Naive thymus-derived CD8-positive, alpha-beta T cell (primary cell): ENCODE measurements at regions not wholly inside any gene's neighbourhood (a gene's known extent, or its start where the extent isn't known, plus 50 kb on each side); places are given as distances from the start of the nearest gene placed in this dataset.

Experiments used
- ATAC-seq, 2 donors: fragments of 150-1000 bp; cut with Tn5 transposase in 1 of 2; sonication (Bioruptor Pico), chemical (Tn5 transposase) in 1 of 2; 1 replicate in 1 of 2; 2 replicates in 1 of 2; pipeline ENCODE4 v1.10.0; 2021; ENCODE audit warnings: mild to moderate bottlenecking in 2 of 2, moderate library complexity in 2 of 2
- POLR2A ChIA-PET: fragments of 350-600 bp; sonication (Branson Sonifier 250); formaldehyde crosslinking; loops from one replicate; lab custom pipeline; 2021; ENCODE audit warnings: antibody characterized with exemption; lab: Charles Lee
- DNase-seq, 10 donors: peaks; one replicate each; pipeline versions ENCODE4 v3.0.0 to v3.0.0-alpha.2; 2020 to 2022
- H3K27ac Mint-ChIP-seq, 10 donors: one replicate each; pipeline ENCODE4 v1.8.0; 2020 to 2022; ENCODE audit warnings: mild to moderate bottlenecking in 10 of 10, mixed read lengths in 10 of 10, moderate library complexity in 4 of 10, inconsistent platforms in 1 of 10
- H3K27me3 Mint-ChIP-seq, 5 donors: one replicate each; pipeline ENCODE4 v1.8.0; 2021 to 2022; ENCODE audit warnings: mixed read lengths in 5 of 5
- H3K36me3 Mint-ChIP-seq, 3 donors: one replicate each; pipeline ENCODE4 v1.8.0; 2020 to 2022; ENCODE audit warnings: mixed read lengths in 3 of 3, mild to moderate bottlenecking in 2 of 3, inconsistent platforms in 1 of 3
- H3K4me1 Mint-ChIP-seq, 4 donors: one replicate each; pipeline ENCODE4 v1.8.0; 2021 to 2022; ENCODE audit warnings: mixed read lengths in 4 of 4
- H3K4me3 Mint-ChIP-seq, 10 donors: one replicate each; pipeline ENCODE4 v1.8.0; 2020 to 2022; ENCODE audit warnings: mild to moderate bottlenecking in 10 of 10, mixed read lengths in 10 of 10, moderate library complexity in 6 of 10, inconsistent platforms in 1 of 10
- H3K9me3 Mint-ChIP-seq, 9 donors: one replicate each; pipeline ENCODE4 v1.8.0; 2020 to 2022; ENCODE audit warnings: mixed read lengths in 9 of 9, mild to moderate bottlenecking in 3 of 9, inconsistent platforms in 1 of 9, moderate library complexity in 1 of 9

- Mint-ChIP-seq H3K4me3 (no peak overlapping the region), H3K9me3 (peaks cover 0 to 7% (median 0%) of the 10 kb centered on the region in 9 donors), H3K27ac (no peak overlapping the region), H3K27me3 (peaks cover 0 to 11% (median 2%) of the 10 kb centered on the region in 5 donors), H3K4me1 (peaks cover 0 to 3% (median 0%) of the 10 kb centered on the region in 4 donors), H3K36me3 (no peaks in the 10 kb centered on the region)
- POLR2A ChIA-PET: no interaction called here
- DNase-seq (no peak), ATAC-seq (no peak)
Observed at GRCh38 chr4:155523358-155523757, 143.3 kb upstream of the GUCY1A1 start.

GRCh38 chr4:155522201-155522600, 144.4 kb upstream of the GUCY1A1 start:
- Mint-ChIP-seq H3K36me3 (no peaks in the 10 kb centered on the region), H3K4me1 (peaks cover 0 to 3% (median 0%) of the 10 kb centered on the region in 4 donors)

GRCh38 chr4:155521382-155521781, 144.6 kb upstream of the MAP9 start:
- no peak for ATAC-seq
- H3K27me3 Mint-ChIP-seq: peaks cover 0 to 9% (median 6%) of the 10 kb centered on the region in 5 donors
- POLR2A ChIA-PET: no interaction called here
- peaks cover 0 to under 1% (median 0%) of the 10 kb centered on the region in 4 donors for H3K4me1 Mint-ChIP-seq
- H3K36me3 Mint-ChIP-seq: no peaks in the 10 kb centered on the region
- H3K4me3 Mint-ChIP-seq: no peak overlapping the region
- H3K27ac Mint-ChIP-seq: no peak overlapping the region
- peaks cover 0 to 7% (median 0%) of the 10 kb centered on the region in 9 donors for H3K9me3 Mint-ChIP-seq
- DNase-seq: no peak

More at GRCh38 chr4:155522201-155522600, 144.4 kb upstream of the GUCY1A1 start:
- DNase-seq: no peak
- Mint-ChIP-seq H3K27ac (no peak overlapping the region), H3K4me3 (no peak overlapping the region), H3K9me3 (peaks cover 0 to 7% (median 0%) of the 10 kb centered on the region in 9 donors), H3K27me3 (peaks cover 0 to 9% (median 4%) of the 10 kb centered on the region in 5 donors)
- no peak for ATAC-seq
- POLR2A ChIA-PET: no interaction called here

- Mint-ChIP-seq H3K4me3 (no peak overlapping the region), H3K27ac (no peak overlapping the region), H3K9me3 (peaks cover 0 to 2% (median 0%) of the 10 kb centered on the region in 9 donors), H3K4me1 (no peaks in the 10 kb centered on the region), H3K27me3 (peaks cover 0 to 9% (median 5%) of the 10 kb centered on the region in 5 donors), H3K36me3 (no peaks in the 10 kb centered on the region)
- POLR2A ChIA-PET: no interaction called here
- DNase-seq (no peak), ATAC-seq (no peak)
Observed at GRCh38 chr4:155515444-155516075, 138.8 kb upstream of the MAP9 start.

- Mint-ChIP-seq H3K9me3 (peaks cover 0 to 2% (median 0%) of the 10 kb centered on the region in 9 donors), H3K27ac (no peak overlapping the region), H3K36me3 (no peaks in the 10 kb centered on the region), H3K4me1 (no peaks in the 10 kb centered on the region), H3K4me3 (no peak overlapping the region), H3K27me3 (peaks cover 0 to 9% (median 5%) of the 10 kb centered on the region in 5 donors)
- ATAC-seq (no peak), DNase-seq (no peak)
- POLR2A ChIA-PET: no interaction called here
Observed at GRCh38 chr4:155514628-155515027, 137.9 kb upstream of the MAP9 start.

- POLR2A ChIA-PET: no interaction called here
- ATAC-seq (no peak), DNase-seq (no peak)
- Mint-ChIP-seq H3K4me3 (no peak overlapping the region), H3K4me1 (no peaks in the 10 kb centered on the region), H3K27ac (no peak overlapping the region), H3K27me3 (peaks cover 0 to 7% (median 5%) of the 10 kb centered on the region in 5 donors), H3K9me3 (peaks cover 0 to 3% (median 0%) of the 10 kb centered on the region in 9 donors), H3K36me3 (no peaks in the 10 kb centered on the region)
Observed at GRCh38 chr4:155512817-155513216, 136.1 kb upstream of the MAP9 start.

GRCh38 chr4:155512046-155512445, 135.3 kb upstream of the MAP9 start:
- no peak for DNase-seq
- Mint-ChIP-seq H3K4me1 (no peaks in the 10 kb centered on the region), H3K36me3 (no peaks in the 10 kb centered on the region), H3K27ac (no peak overlapping the region), H3K9me3 (peaks cover 0 to 3% (median 0%) of the 10 kb centered on the region in 9 donors), H3K4me3 (no peak overlapping the region), H3K27me3 (peaks cover 0 to 7% (median 5%) of the 10 kb centered on the region in 5 donors)
- POLR2A ChIA-PET: no interaction called here
- no peak for ATAC-seq

GRCh38 chr4:155510771-155511170, 134.0 kb upstream of the MAP9 start:
- Mint-ChIP-seq H3K27ac (no peak overlapping the region), H3K27me3 (peaks cover 0 to 7% (median 5%) of the 10 kb centered on the region in 5 donors), H3K9me3 (peaks cover 0 to 3% (median 0%) of the 10 kb centered on the region in 9 donors), H3K4me1 (no peaks in the 10 kb centered on the region), H3K4me3 (no peak overlapping the region), H3K36me3 (no peaks in the 10 kb centered on the region)
- DNase-seq (no peak), ATAC-seq (no peak)
- POLR2A ChIA-PET: no interaction called here

- peaks cover 0 to 5% (median 3%) of the 10 kb centered on the region in 5 donors for H3K27me3 Mint-ChIP-seq
- no peak for ATAC-seq
Observed at GRCh38 chr4:155509555-155509954, 132.8 kb upstream of the MAP9 start.

GRCh38 chr4:155506745-155507144, 130.0 kb upstream of the MAP9 start:
- no peak for ATAC-seq
- Mint-ChIP-seq H3K27me3 (peaks cover 0 to 2% (median 0%) of the 10 kb centered on the region in 5 donors), H3K36me3 (no peaks in the 10 kb centered on the region), H3K9me3 (peaks cover 0 to 3% (median 0%) of the 10 kb centered on the region in 9 donors), H3K27ac (no peak overlapping the region), H3K4me1 (no peaks in the 10 kb centered on the region), H3K4me3 (no peak overlapping the region)
- POLR2A ChIA-PET: no interaction called here
- DNase-seq: no peak

More at GRCh38 chr4:155509555-155509954, 132.8 kb upstream of the MAP9 start:
- Mint-ChIP-seq H3K4me3 (no peak overlapping the region), H3K9me3 (peaks cover 0 to 3% (median 0%) of the 10 kb centered on the region in 9 donors), H3K4me1 (no peaks in the 10 kb centered on the region), H3K27ac (no peak overlapping the region), H3K36me3 (no peaks in the 10 kb centered on the region)
- POLR2A ChIA-PET: no interaction called here
- no peak for DNase-seq

- no peak overlapping the region for H3K27ac Mint-ChIP-seq
- no peak for ATAC-seq
- H3K36me3 Mint-ChIP-seq: no peaks in the 10 kb centered on the region
- peaks cover 0 to 2% (median 0%) of the 10 kb centered on the region in 5 donors for H3K27me3 Mint-ChIP-seq
- DNase-seq: no peak
- H3K4me1 Mint-ChIP-seq: no peaks in the 10 kb centered on the region
- H3K4me3 Mint-ChIP-seq: no peak overlapping the region
- H3K9me3 Mint-ChIP-seq: peaks cover 0 to 3% (median 0%) of the 10 kb centered on the region in 9 donors
- POLR2A ChIA-PET: no interaction called here
Observed at GRCh38 chr4:155505321-155505720, 128.6 kb upstream of the MAP9 start.

GRCh38 chr4:155497306-155497705, 120.5 kb upstream of the MAP9 start:
- POLR2A ChIA-PET: no interaction called here
- DNase-seq (no peak), ATAC-seq (no peak)
- H3K4me3 Mint-ChIP-seq: no peak overlapping the region
- H3K36me3 Mint-ChIP-seq: no peaks in the 10 kb centered on the region
- H3K27me3 Mint-ChIP-seq: peaks cover 0 to 15% (median 5%) of the 10 kb centered on the region in 5 donors
- H3K4me1 Mint-ChIP-seq: no peaks in the 10 kb centered on the region
- peaks cover 0 to 2% (median 0%) of the 10 kb centered on the region in 9 donors for H3K9me3 Mint-ChIP-seq
- no peak overlapping the region for H3K27ac Mint-ChIP-seq

GRCh38 chr4:155496294-155496626, 119.5 kb upstream of the MAP9 start:
- Mint-ChIP-seq H3K4me3 (no peak overlapping the region), H3K27ac (no peak overlapping the region), H3K36me3 (no peaks in the 10 kb centered on the region), H3K4me1 (no peaks in the 10 kb centered on the region), H3K27me3 (peaks cover 0 to 15% (median 5%) of the 10 kb centered on the region in 5 donors), H3K9me3 (peaks cover 0 to 2% (median 0%) of the 10 kb centered on the region in 9 donors)
- POLR2A ChIA-PET: no interaction called here
- DNase-seq: no peak
- no peak for ATAC-seq
